Cardiac fibroblast (primary cell): ENCODE measurements at regions not wholly inside any gene's neighbourhood (a gene's known extent, or its start where the extent isn't known, plus 50 kb on each side); places are given as distances from the start of the nearest gene placed in this dataset.

Experiments used
- DNase-seq, 2 donors: peaks; one replicate each; pipeline versions ENCODE4 v3.0.0 to v3.0.0-alpha.2; 2010; ENCODE audit warnings: low read depth in 2 of 2
- H3K4me3 ChIP-seq, 2 donors: replicated peaks in 1 of 2; 1 replicate in 1 of 2; 2 replicates in 1 of 2; pipeline ENCODE4 v1.5.1; 2011; ENCODE audit warnings: low read depth in 2 of 2, low read length in 2 of 2, mild to moderate bottlenecking in 2 of 2, moderate library complexity in 1 of 2
- TF ChIP-seq, protein P1 (sequence below): IDR thresholded peaks from one replicate; pipeline ENCODE4 v1.5.1; 2011; ENCODE audit warnings: low read depth, mild to moderate bottlenecking, low read length, inconsistent platforms

DNA sequence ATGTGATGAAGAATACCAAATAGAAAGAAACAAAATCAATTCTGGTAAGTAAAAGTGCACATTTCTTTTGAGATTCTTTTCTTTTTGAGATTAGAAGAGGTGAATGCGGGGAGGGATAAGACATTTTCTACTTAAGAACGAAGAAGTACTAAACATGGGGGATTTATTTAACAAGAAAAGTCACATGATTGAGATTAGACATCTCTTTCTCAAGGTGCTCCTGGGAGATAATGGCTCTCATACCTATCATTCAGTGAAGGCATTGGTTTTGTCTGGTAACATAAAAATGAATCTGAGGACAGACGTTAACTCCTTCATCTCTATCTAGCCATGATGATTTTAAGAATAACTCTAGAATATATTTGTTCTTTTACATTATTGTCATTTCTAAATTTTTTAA is 147.9 kb upstream of the SAMSN1 start:
- no peak overlapping the region for H3K4me3 ChIP-seq
- TF ChIP-seq, protein P1, sequence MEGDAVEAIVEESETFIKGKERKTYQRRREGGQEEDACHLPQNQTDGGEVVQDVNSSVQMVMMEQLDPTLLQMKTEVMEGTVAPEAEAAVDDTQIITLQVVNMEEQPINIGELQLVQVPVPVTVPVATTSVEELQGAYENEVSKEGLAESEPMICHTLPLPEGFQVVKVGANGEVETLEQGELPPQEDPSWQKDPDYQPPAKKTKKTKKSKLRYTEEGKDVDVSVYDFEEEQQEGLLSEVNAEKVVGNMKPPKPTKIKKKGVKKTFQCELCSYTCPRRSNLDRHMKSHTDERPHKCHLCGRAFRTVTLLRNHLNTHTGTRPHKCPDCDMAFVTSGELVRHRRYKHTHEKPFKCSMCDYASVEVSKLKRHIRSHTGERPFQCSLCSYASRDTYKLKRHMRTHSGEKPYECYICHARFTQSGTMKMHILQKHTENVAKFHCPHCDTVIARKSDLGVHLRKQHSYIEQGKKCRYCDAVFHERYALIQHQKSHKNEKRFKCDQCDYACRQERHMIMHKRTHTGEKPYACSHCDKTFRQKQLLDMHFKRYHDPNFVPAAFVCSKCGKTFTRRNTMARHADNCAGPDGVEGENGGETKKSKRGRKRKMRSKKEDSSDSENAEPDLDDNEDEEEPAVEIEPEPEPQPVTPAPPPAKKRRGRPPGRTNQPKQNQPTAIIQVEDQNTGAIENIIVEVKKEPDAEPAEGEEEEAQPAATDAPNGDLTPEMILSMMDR, result no peak
- no peak for DNase-seq

DNA sequence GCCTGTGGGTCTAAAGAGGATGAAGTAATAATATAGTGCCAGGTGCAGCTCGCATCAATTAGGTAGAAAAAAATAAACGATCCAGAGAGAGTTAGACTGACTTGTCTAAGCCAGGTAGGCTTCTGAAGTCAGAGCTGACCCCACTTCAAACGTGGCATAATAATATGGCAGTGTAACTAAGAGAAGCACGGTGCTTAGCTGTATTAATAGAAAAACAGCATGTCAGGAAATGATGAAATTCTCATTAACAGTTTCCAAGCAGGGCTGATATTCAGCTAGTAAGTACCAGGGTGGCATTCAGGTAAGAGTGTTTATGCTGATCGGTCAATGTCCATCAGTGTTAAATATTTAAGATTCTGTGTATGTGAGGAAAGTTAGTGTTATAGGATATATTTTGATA is 145.8 kb upstream of the SAMSN1 start:
- TF ChIP-seq, protein P1, result no peak
- H3K4me3 ChIP-seq, result no peak overlapping the region
- no peak for DNase-seq

GRCh38 chr21:14690886-14691285 is 144.8 kb upstream of the SAMSN1 start:
- TF ChIP-seq, protein P1, result no peak
- peak in 1 of 2 donors; percentile 45 for DNase-seq
- no peak overlapping the region for H3K4me3 ChIP-seq

GRCh38 chr21:14688936-14689335 is 142.8 kb upstream of the SAMSN1 start:
- TF ChIP-seq, protein P1, result no peak
- H3K4me3 ChIP-seq, result no peak overlapping the region
- DNase-seq, result no peak

- H3K4me3 ChIP-seq, result no peak overlapping the region
- TF ChIP-seq, protein P1, result no peak
Measured at GRCh38 chr21:14688412-14688811, 142.3 kb upstream of the SAMSN1 start.

GRCh38 chr21:14687268-14687625 is 141.1 kb upstream of the SAMSN1 start:
- TF ChIP-seq, protein P1, result no peak
- no peak overlapping the region for H3K4me3 ChIP-seq
- peak in 1 of 2 donors; percentile 50 for DNase-seq

More at GRCh38 chr21:14688412-14688811, 142.3 kb upstream of the SAMSN1 start:
- DNase-seq, result no peak
